ENCODE measurements at regions not wholly inside any gene's neighbourhood (a gene's known extent, or its start where the extent isn't known, plus 50 kb on each side); places are given as distances from the start of the nearest gene placed in this dataset.

DNA sequence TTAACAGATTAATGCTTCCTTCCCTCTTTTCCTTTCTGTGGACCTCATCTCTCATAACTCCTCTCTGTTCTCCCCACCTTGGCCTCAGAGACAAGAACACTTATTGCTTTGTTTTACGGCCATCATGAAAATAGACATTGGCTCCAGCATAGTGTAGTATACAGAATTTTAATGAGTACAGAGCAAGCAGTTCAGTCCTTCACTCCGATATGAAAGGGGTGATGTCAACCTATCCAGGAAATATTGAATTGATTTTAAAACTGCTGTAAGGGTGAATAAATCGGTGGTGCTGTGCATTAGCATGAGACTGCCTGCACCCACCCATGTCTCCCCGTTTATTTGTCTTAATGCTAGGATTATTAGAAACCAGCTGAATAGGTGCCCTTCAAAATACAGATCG lies 490.9 kb upstream of the TBL1XR1 start:
- ChIA-PET CTCF (no interaction called here), POLR2A (no interaction called here)
- H3K9me3 ChIP-seq: no peaks in the 10 kb centered on the region
- no peaks in the 10 kb centered on the region for H3K4me1 ChIP-seq
- H3K36me3 ChIP-seq (ENCODE audit: control insufficient read depth, insufficient read depth, low read length): no peaks in the 10 kb centered on the region
- BruUV-seq (replicated peaks): no TSS peak
- intact Hi-C loops (cut with micrococcal nuclease; ENCODE audit: unreplicated experiment): no loop called here
- H3K4me3 ChIP-seq (ENCODE audit: low read depth, low read length): no peak overlapping the region
- Mint-ChIP-seq H3K4me1 (ENCODE audit: low read depth, unreplicated experiment) (no peaks in the 10 kb centered on the region), H3K27me3 (ENCODE audit: insufficient read depth, unreplicated experiment) (no peaks in the 10 kb centered on the region), H3K27ac (ENCODE audit: unreplicated experiment) (no peak overlapping the region), H3K4me3 (ENCODE audit: unreplicated experiment) (no peak overlapping the region), H3K9me3 (ENCODE audit: unreplicated experiment) (no peaks in the 10 kb centered on the region), H3K36me3 (ENCODE audit: insufficient read depth, unreplicated experiment) (no peaks in the 10 kb centered on the region)
- no peak for DNase-seq
- TF ChIP-seq, protein P1, sequence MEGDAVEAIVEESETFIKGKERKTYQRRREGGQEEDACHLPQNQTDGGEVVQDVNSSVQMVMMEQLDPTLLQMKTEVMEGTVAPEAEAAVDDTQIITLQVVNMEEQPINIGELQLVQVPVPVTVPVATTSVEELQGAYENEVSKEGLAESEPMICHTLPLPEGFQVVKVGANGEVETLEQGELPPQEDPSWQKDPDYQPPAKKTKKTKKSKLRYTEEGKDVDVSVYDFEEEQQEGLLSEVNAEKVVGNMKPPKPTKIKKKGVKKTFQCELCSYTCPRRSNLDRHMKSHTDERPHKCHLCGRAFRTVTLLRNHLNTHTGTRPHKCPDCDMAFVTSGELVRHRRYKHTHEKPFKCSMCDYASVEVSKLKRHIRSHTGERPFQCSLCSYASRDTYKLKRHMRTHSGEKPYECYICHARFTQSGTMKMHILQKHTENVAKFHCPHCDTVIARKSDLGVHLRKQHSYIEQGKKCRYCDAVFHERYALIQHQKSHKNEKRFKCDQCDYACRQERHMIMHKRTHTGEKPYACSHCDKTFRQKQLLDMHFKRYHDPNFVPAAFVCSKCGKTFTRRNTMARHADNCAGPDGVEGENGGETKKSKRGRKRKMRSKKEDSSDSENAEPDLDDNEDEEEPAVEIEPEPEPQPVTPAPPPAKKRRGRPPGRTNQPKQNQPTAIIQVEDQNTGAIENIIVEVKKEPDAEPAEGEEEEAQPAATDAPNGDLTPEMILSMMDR (IDR thresholded peaks at IDR 0.05; ENCODE audit: insufficient read depth in 1 of 2, low read depth in 1 of 2, low read length in 1 of 2, severe bottlenecking in 1 of 2, unreplicated experiment in 1 of 2): no peak
- H3K27me3 ChIP-seq (replicated peaks; ENCODE audit: control insufficient read depth, insufficient read depth, low read length): no peaks in the 10 kb centered on the region

DNA sequence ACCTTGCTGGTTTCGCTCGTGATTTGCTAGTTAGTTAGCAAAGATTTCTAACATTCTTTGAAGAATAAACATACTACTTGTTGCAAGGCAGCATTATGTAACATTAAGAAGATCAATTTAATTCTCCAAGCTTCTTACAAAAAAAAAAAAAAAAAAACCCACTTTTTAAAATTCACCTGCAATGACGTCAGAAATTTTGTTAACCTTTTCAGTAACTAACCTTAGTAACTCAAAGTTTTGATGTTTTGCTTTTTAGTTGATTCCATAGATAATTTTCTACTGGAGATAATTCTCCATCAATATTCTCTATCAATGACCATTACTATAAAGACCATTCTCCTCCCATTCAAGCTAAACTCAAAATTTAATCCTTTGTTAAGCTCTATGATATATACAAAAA lies 491.8 kb upstream of the TBL1XR1 start:
- Histone ChIP-seq H3K36me3 (ENCODE audit: control insufficient read depth, insufficient read depth, low read length) (no peaks in the 10 kb centered on the region), H3K9me3 (no peaks in the 10 kb centered on the region), H3K4me3 (ENCODE audit: low read depth, low read length) (no peak overlapping the region), H3K4me1 (no peaks in the 10 kb centered on the region), H3K27me3 (replicated peaks; ENCODE audit: control insufficient read depth, insufficient read depth, low read length) (no peaks in the 10 kb centered on the region)
- Mint-ChIP-seq H3K36me3 (ENCODE audit: insufficient read depth, unreplicated experiment) (no peaks in the 10 kb centered on the region), H3K4me3 (ENCODE audit: unreplicated experiment) (no peak overlapping the region), H3K4me1 (ENCODE audit: low read depth, unreplicated experiment) (no peaks in the 10 kb centered on the region), H3K27me3 (ENCODE audit: insufficient read depth, unreplicated experiment) (no peaks in the 10 kb centered on the region), H3K27ac (ENCODE audit: unreplicated experiment) (no peak overlapping the region), H3K9me3 (ENCODE audit: unreplicated experiment) (no peaks in the 10 kb centered on the region)
- TF ChIP-seq, protein P1 (IDR thresholded peaks at IDR 0.05; ENCODE audit: insufficient read depth in 1 of 2, low read depth in 1 of 2, low read length in 1 of 2, severe bottlenecking in 1 of 2, unreplicated experiment in 1 of 2): no peak
- POLR2A ChIA-PET: no interaction called here
- intact Hi-C loops (cut with micrococcal nuclease; ENCODE audit: unreplicated experiment): no loop called here
- DNase-seq: no peak
- BruUV-seq (replicated peaks): no TSS peak
- CTCF ChIA-PET: no interaction called here

DNA sequence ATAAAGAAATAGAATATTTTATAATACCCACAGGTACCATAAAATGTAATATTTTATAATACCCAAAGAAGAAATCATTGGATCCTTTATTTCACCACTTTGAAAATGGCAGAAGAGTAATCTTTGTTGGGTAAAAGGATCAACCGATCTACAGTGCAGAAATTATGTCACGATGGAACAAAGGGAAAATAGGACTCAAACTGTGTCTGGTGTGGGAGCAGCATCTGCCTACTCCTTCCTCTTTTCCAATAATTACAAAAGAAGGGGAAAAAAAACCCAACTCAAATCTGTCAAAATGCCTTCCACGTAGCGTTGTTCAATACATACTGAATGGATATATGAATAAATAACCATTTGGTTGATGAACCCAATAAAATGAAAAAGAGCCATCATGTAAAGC lies 492.6 kb upstream of the TBL1XR1 start:
- intact Hi-C loops (cut with micrococcal nuclease; ENCODE audit: unreplicated experiment): no loop called here
- H3K27me3 Mint-ChIP-seq (ENCODE audit: insufficient read depth, unreplicated experiment): no peaks in the 10 kb centered on the region
- no peak overlapping the region for H3K4me3 Mint-ChIP-seq (ENCODE audit: unreplicated experiment)
- H3K9me3 Mint-ChIP-seq (ENCODE audit: unreplicated experiment): no peaks in the 10 kb centered on the region
- no peaks in the 10 kb centered on the region for H3K9me3 ChIP-seq
- CTCF ChIA-PET: no interaction called here
- TF ChIP-seq, protein P1 (IDR thresholded peaks at IDR 0.05; ENCODE audit: insufficient read depth in 1 of 2, low read depth in 1 of 2, low read length in 1 of 2, severe bottlenecking in 1 of 2, unreplicated experiment in 1 of 2): no peak
- BruUV-seq (replicated peaks): no TSS peak
- no peaks in the 10 kb centered on the region for H3K4me1 Mint-ChIP-seq (ENCODE audit: low read depth, unreplicated experiment)
- POLR2A ChIA-PET: no interaction called here
- H3K4me1 ChIP-seq: no peaks in the 10 kb centered on the region
- DNase-seq: no peak
- H3K27ac Mint-ChIP-seq (ENCODE audit: unreplicated experiment): no peak overlapping the region
- H3K4me3 ChIP-seq (ENCODE audit: low read depth, low read length): no peak overlapping the region
- no peaks in the 10 kb centered on the region for H3K36me3 Mint-ChIP-seq (ENCODE audit: insufficient read depth, unreplicated experiment)
- no peaks in the 10 kb centered on the region for H3K27me3 ChIP-seq (replicated peaks; ENCODE audit: control insufficient read depth, insufficient read depth, low read length)
- no peaks in the 10 kb centered on the region for H3K36me3 ChIP-seq (ENCODE audit: control insufficient read depth, insufficient read depth, low read length)

Measured in Caco-2 (cell line).